SK-N-SH (cell line): ENCODE measurements at regions not wholly inside any gene's neighbourhood (a gene's known extent, or its start where the extent isn't known, plus 50 kb on each side); places are given as distances from the start of the nearest gene placed in this dataset.

Experiments used
- CTCF ChIA-PET: fragments of 300-600, 350-600 bp; formaldehyde crosslinking; extraction: SDS; loops from one replicate; lab custom pipeline; 2021; lab: Yijun Ruan, JAX
- POLR2A ChIA-PET: fragments of 350-600 bp; sonication (Branson Sonifier 250); formaldehyde crosslinking; extraction: SDS; loops from one replicate; lab custom pipeline; 2020; ENCODE audit warnings: antibody characterized with exemption, inconsistent platforms; lab: Yijun Ruan, JAX
- DNase-seq: peaks from one replicate; pipeline ENCODE4 v3.0.0; 2012
- H2AFZ ChIP-seq: fragments of 200-600 bp; sonication (generic); 2 replicates; pipeline ENCODE4 v1.8.1; 2016; ENCODE audit warnings: antibody characterized with exemption, mild to moderate bottlenecking, low read depth
- H3F3A ChIP-seq: fragments of 200-600 bp; sonication (generic); replicated peaks from 2 replicates; pipeline ENCODE3; 2016; ENCODE audit warnings: antibody characterized with exemption, mild to moderate bottlenecking; ENCODE audit not compliant: insufficient read depth
- H3K27ac ChIP-seq, 2 experiments: fragments of 200-500 bp in 1 of 2; fragments of 200-600 bp in 1 of 2; sonication (Bioruptor generic) in 1 of 2; sonication (generic), shearing (Covaris generic) in 1 of 2; 2 replicates each; pipeline versions ENCODE4 v1.5.1 to v1.6.1; 2014 to 2016; ENCODE audit warnings: low read depth in 2 of 2, inconsistent platforms in 1 of 2, low read length in 1 of 2, mild to moderate bottlenecking in 1 of 2, mixed read lengths in 1 of 2
- H3K27me3 ChIP-seq: fragments of 200-600 bp; sonication (generic), shearing (Covaris generic); 2 replicates; pipeline ENCODE4 v1.6.1; 2016; ENCODE audit warnings: mixed run types; ENCODE audit not compliant: insufficient read depth
- H3K36me3 ChIP-seq, 2 experiments: fragments of 200-500 bp in 1 of 2; fragments of 200-600 bp in 1 of 2; sonication (Bioruptor generic) in 1 of 2; sonication (generic) in 1 of 2; replicated peaks in 1 of 2; 2 replicates each; pipeline versions ENCODE3 to v1.5.1; 2014 to 2016; ENCODE audit warnings: low read length in 1 of 2, mild to moderate bottlenecking in 1 of 2; ENCODE audit not compliant: insufficient read depth in 2 of 2, control insufficient read depth in 1 of 2
- H3K4me1 ChIP-seq, 2 experiments: fragments of 200-500 bp in 1 of 2; fragments of 200-600 bp in 1 of 2; sonication (Bioruptor generic) in 1 of 2; sonication (generic), shearing (Covaris generic) in 1 of 2; 2 replicates each; pipeline versions ENCODE4 v1.5.1 to v1.6.1; 2014 to 2016; ENCODE audit warnings: low read depth in 1 of 2, low read length in 1 of 2, mixed run types in 1 of 2; ENCODE audit not compliant: insufficient read depth in 2 of 2, control insufficient read depth in 1 of 2
- H3K4me2 ChIP-seq: fragments of 200-600 bp; sonication (generic), shearing (Covaris generic); 2 replicates; pipeline ENCODE4 v1.6.1; 2017; ENCODE audit warnings: mixed run types
- H3K4me3 ChIP-seq, 2 experiments: fragments of 200-500 bp in 1 of 2; fragments of 200-600 bp in 1 of 2; sonication (Bioruptor generic) in 1 of 2; sonication (generic), shearing (Covaris generic) in 1 of 2; 2 replicates each; pipeline versions ENCODE4 v1.5.1 to v1.8.1; 2014 to 2016; ENCODE audit warnings: low read depth in 2 of 2, inconsistent platforms in 1 of 2, low read length in 1 of 2, mild to moderate bottlenecking in 1 of 2, mixed read lengths in 1 of 2, moderate library complexity in 1 of 2
- H3K79me2 ChIP-seq: fragments of 200-600 bp; sonication (generic); 2 replicates; pipeline ENCODE4 v1.8.1; 2017; ENCODE audit warnings: mild to moderate bottlenecking; ENCODE audit not compliant: insufficient read depth
- H3K9ac ChIP-seq: fragments of 200-600 bp; sonication (generic); 2 replicates; pipeline ENCODE4 v1.6.1; 2017; ENCODE audit warnings: mixed run types
- H3K9me2 ChIP-seq: fragments of 200-600 bp; sonication (generic); 2 replicates; pipeline ENCODE4 v1.6.1; 2017; ENCODE audit warnings: mixed run types
- H3K9me3 ChIP-seq: fragments of 200-600 bp; sonication (generic); 2 replicates; pipeline ENCODE4 v1.6.1; 2017; ENCODE audit warnings: mixed run types, mild to moderate bottlenecking, moderate library complexity
- H4K20me1 ChIP-seq: fragments of 200-600 bp; sonication (generic); 2 replicates; pipeline ENCODE4 v1.6.1; 2017; ENCODE audit warnings: mild to moderate bottlenecking, mixed run types; ENCODE audit not compliant: insufficient read depth
- CHD2 ChIP-seq: fragments of 150-350 bp; IDR thresholded peaks from 2 replicates; pipeline ENCODE4 v1.6.1; 2018; ENCODE audit warnings: low read length; ENCODE audit not compliant: partially characterized antibody
- ELF1 ChIP-seq: IDR thresholded peaks from 2 replicates; pipeline ENCODE4 v1.4.0; 2012
- EP300 ChIP-seq, 2 experiments: IDR thresholded peaks; 2 replicates each; pipeline versions ENCODE4 v1.4.0 to v1.6.1; 2012; ENCODE audit warnings: borderline replicate concordance in 1 of 2, low read depth in 1 of 2, low read length in 1 of 2
- EZH2phosphoT487 ChIP-seq: fragments of 200-600 bp; sonication (generic); IDR thresholded peaks from 2 replicates; pipeline ENCODE4 v1.6.1; 2017; ENCODE audit warnings: low read depth, mixed run types, mild to moderate bottlenecking, antibody characterized with exemption, moderate library complexity, borderline replicate concordance
- FOSL2 ChIP-seq: IDR thresholded peaks from 2 replicates; pipeline ENCODE4 v1.4.0; 2012; ENCODE audit warnings: low read depth, mild to moderate bottlenecking, moderate library complexity, borderline replicate concordance
- GABPA ChIP-seq: IDR thresholded peaks from 2 replicates; pipeline ENCODE4 v1.4.0; 2012; ENCODE audit warnings: low read depth, mild to moderate bottlenecking
- GATA2 ChIP-seq: sonication (generic); formaldehyde crosslinking; IDR thresholded peaks from 2 replicates; pipeline ENCODE4 v1.5.0; 2020; ENCODE audit warnings: mild to moderate bottlenecking, missing genetic modification reagents
- JUND ChIP-seq: IDR thresholded peaks from 2 replicates; pipeline ENCODE4 v1.4.0; 2012
- MEF2A ChIP-seq: IDR thresholded peaks from 2 replicates; pipeline ENCODE4 v1.4.0; 2012; ENCODE audit warnings: low read depth, borderline replicate concordance
- MXI1 ChIP-seq: IDR thresholded peaks from 2 replicates; pipeline ENCODE4 v1.6.1; 2012; ENCODE audit warnings: mild to moderate bottlenecking, low read depth, low read length, improper control_type of control experiment
- NFIC ChIP-seq: IDR thresholded peaks from 2 replicates; pipeline ENCODE4 v1.4.0; 2012; ENCODE audit warnings: borderline replicate concordance
- NRF1 ChIP-seq: IDR thresholded peaks from 2 replicates; pipeline ENCODE4 v1.6.1; 2012; ENCODE audit warnings: low read depth, mild to moderate bottlenecking, low read length
- POLR2AphosphoS5 ChIP-seq: IDR thresholded peaks from 2 replicates; pipeline ENCODE4 v1.6.1; 2012; ENCODE audit warnings: low read depth, low read length
- RAD21 ChIP-seq: IDR thresholded peaks from 2 replicates; pipeline ENCODE4 v1.6.1; 2012; ENCODE audit warnings: mild to moderate bottlenecking, low read length
- RFX5 ChIP-seq: IDR thresholded peaks from 2 replicates; pipeline ENCODE4 v1.6.1; 2012; ENCODE audit warnings: mild to moderate bottlenecking, improper control_type of control experiment, low read length
- RXRA ChIP-seq: IDR thresholded peaks from 2 replicates; pipeline ENCODE4 v1.4.0; 2012; ENCODE audit warnings: low read depth, mild to moderate bottlenecking, borderline replicate concordance
- SIN3A ChIP-seq: IDR thresholded peaks from 2 replicates; pipeline ENCODE4 v1.6.1; 2012; ENCODE audit warnings: low read depth, mild to moderate bottlenecking, low read length, moderate library complexity, borderline replicate concordance
- SMC3 ChIP-seq: IDR thresholded peaks from 2 replicates; pipeline ENCODE4 v1.6.1; 2012; ENCODE audit warnings: low read depth, low read length, improper control_type of control experiment
- TAF1 ChIP-seq: IDR thresholded peaks from 2 replicates; pipeline ENCODE4 v1.6.1; 2012; ENCODE audit warnings: low read depth, mild to moderate bottlenecking, low read length, moderate library complexity, borderline replicate concordance
- TEAD4 ChIP-seq: IDR thresholded peaks from 2 replicates; pipeline ENCODE4 v1.4.0; 2012; ENCODE audit warnings: mild to moderate bottlenecking, borderline replicate concordance; ENCODE audit not compliant: insufficient read depth
- WGBS: methylation state at CpG from one replicate; pipeline ENCODE4 v1.1.6; 2017; ENCODE audit warnings: low lambda C conversion rate; 5-methylcytosine and 5-hydroxymethylcytosine counted together
- TF ChIP-seq, protein P1 (sequence below): IDR thresholded peaks from 2 replicates; pipeline ENCODE4 v1.4.0; 2012; ENCODE audit warnings: low read depth, borderline replicate concordance
- TF ChIP-seq, protein P2 (sequence below): IDR thresholded peaks from 2 replicates; pipeline ENCODE4 v1.6.1; 2012; ENCODE audit warnings: mild to moderate bottlenecking, low read depth, low read length, moderate library complexity
- TF ChIP-seq, protein P3 (sequence below): fragments of 200-600 bp; sonication (generic); IDR thresholded peaks from 2 replicates; pipeline ENCODE4 v1.6.1; 2017; ENCODE audit warnings: antibody characterized with exemption, mild to moderate bottlenecking, moderate library complexity
- TF ChIP-seq, protein P4 (sequence below): IDR thresholded peaks from 2 replicates; pipeline ENCODE4 v1.4.0; 2012; ENCODE audit warnings: low read depth
- TF ChIP-seq, protein P5 (sequence below): fragments of 150-350 bp; IDR thresholded peaks from 2 replicates; pipeline ENCODE4 v1.6.1; 2017; ENCODE audit warnings: antibody characterized with exemption, low read length, low read depth, borderline replicate concordance
- TF ChIP-seq, protein P6 (sequence below): IDR thresholded peaks from 2 replicates; pipeline ENCODE4; 2012

DNA sequence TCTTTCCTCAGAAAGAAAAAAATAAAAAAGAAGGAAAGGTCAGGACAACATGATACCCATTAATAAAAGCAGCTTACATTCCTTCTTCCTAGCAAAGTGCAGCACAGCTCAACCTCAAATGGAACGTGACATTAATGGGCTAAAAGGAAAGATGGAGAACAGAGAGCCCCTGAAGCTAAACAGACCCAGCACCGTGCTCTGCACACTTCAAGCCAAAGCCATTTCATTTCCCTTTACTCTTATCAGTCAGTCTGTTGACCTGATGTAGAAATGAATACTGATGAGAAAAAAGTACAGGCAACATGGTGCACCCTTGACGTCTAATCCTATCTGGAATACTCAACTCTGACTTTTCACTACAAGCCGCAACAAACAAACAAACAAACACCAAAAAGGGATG lies 57.7 kb upstream of the EDNRA start:
- Histone ChIP-seq H3K27ac (no peak overlapping the region; a peak in 1 of 4 replicates), H3K27me3 (no peaks in the 10 kb centered on the region), H3K9me2 (no peaks in the 10 kb centered on the region), H3K9me3 (no peaks in the 10 kb centered on the region), H3K4me3 (no peak overlapping the region), H2AFZ (no peak overlapping the region), H4K20me1 (no peaks in the 10 kb centered on the region), H3K79me2 (no peaks in the 10 kb centered on the region), H3K4me1 (no peaks in the 10 kb centered on the region; a peak in 1 of 4 replicates), H3K9ac (no peak overlapping the region), H3F3A (no peaks in the 10 kb centered on the region), H3K4me2 (no peak overlapping the region), H3K36me3 (no peaks in the 10 kb centered on the region)
- 31% methylated on average over 4 of the region's 4 CpGs for WGBS
- ChIA-PET POLR2A (no interaction called here), CTCF (interaction anchor here (1.1 kb wide), 1 partner anchor 312 kb away, joined by 3 read pairs; no protein-coding TSS in a partner anchor)
- peak; percentile 31 for DNase-seq
- no peak for TF ChIP-seq EZH2phosphoT487
- TF ChIP-seq TEAD4, result no peak
- TF ChIP-seq ELF1, result no peak
- TF ChIP-seq JUND, result no peak
- no peak for TF ChIP-seq GABPA
- no peak for TF ChIP-seq NFIC
- no peak for TF ChIP-seq POLR2AphosphoS5
- TF ChIP-seq, protein P1, sequence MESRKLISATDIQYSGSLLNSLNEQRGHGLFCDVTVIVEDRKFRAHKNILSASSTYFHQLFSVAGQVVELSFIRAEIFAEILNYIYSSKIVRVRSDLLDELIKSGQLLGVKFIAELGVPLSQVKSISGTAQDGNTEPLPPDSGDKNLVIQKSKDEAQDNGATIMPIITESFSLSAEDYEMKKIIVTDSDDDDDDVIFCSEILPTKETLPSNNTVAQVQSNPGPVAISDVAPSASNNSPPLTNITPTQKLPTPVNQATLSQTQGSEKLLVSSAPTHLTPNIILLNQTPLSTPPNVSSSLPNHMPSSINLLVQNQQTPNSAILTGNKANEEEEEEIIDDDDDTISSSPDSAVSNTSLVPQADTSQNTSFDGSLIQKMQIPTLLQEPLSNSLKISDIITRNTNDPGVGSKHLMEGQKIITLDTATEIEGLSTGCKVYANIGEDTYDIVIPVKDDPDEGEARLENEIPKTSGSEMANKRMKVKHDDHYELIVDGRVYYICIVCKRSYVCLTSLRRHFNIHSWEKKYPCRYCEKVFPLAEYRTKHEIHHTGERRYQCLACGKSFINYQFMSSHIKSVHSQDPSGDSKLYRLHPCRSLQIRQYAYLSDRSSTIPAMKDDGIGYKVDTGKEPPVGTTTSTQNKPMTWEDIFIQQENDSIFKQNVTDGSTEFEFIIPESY, result no peak
- TF ChIP-seq SMC3, result no peak
- TF ChIP-seq MXI1, result no peak
- no peak for TF ChIP-seq RFX5
- no peak for TF ChIP-seq MEF2A
- peak; percentile 77 for TF ChIP-seq GATA2 (CRISPR knock-in tag)
- TF ChIP-seq, protein P2, sequence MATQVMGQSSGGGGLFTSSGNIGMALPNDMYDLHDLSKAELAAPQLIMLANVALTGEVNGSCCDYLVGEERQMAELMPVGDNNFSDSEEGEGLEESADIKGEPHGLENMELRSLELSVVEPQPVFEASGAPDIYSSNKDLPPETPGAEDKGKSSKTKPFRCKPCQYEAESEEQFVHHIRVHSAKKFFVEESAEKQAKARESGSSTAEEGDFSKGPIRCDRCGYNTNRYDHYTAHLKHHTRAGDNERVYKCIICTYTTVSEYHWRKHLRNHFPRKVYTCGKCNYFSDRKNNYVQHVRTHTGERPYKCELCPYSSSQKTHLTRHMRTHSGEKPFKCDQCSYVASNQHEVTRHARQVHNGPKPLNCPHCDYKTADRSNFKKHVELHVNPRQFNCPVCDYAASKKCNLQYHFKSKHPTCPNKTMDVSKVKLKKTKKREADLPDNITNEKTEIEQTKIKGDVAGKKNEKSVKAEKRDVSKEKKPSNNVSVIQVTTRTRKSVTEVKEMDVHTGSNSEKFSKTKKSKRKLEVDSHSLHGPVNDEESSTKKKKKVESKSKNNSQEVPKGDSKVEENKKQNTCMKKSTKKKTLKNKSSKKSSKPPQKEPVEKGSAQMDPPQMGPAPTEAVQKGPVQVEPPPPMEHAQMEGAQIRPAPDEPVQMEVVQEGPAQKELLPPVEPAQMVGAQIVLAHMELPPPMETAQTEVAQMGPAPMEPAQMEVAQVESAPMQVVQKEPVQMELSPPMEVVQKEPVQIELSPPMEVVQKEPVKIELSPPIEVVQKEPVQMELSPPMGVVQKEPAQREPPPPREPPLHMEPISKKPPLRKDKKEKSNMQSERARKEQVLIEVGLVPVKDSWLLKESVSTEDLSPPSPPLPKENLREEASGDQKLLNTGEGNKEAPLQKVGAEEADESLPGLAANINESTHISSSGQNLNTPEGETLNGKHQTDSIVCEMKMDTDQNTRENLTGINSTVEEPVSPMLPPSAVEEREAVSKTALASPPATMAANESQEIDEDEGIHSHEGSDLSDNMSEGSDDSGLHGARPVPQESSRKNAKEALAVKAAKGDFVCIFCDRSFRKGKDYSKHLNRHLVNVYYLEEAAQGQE, result no peak
- no peak for TF ChIP-seq RXRA
- no peak for TF ChIP-seq TAF1
- peak; percentile 57 for TF ChIP-seq CHD2
- TF ChIP-seq, protein P3, sequence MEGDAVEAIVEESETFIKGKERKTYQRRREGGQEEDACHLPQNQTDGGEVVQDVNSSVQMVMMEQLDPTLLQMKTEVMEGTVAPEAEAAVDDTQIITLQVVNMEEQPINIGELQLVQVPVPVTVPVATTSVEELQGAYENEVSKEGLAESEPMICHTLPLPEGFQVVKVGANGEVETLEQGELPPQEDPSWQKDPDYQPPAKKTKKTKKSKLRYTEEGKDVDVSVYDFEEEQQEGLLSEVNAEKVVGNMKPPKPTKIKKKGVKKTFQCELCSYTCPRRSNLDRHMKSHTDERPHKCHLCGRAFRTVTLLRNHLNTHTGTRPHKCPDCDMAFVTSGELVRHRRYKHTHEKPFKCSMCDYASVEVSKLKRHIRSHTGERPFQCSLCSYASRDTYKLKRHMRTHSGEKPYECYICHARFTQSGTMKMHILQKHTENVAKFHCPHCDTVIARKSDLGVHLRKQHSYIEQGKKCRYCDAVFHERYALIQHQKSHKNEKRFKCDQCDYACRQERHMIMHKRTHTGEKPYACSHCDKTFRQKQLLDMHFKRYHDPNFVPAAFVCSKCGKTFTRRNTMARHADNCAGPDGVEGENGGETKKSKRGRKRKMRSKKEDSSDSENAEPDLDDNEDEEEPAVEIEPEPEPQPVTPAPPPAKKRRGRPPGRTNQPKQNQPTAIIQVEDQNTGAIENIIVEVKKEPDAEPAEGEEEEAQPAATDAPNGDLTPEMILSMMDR, result no peak
- TF ChIP-seq, protein P4, sequence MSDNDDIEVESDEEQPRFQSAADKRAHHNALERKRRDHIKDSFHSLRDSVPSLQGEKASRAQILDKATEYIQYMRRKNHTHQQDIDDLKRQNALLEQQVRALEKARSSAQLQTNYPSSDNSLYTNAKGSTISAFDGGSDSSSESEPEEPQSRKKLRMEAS, result no peak
- TF ChIP-seq, protein P5, sequence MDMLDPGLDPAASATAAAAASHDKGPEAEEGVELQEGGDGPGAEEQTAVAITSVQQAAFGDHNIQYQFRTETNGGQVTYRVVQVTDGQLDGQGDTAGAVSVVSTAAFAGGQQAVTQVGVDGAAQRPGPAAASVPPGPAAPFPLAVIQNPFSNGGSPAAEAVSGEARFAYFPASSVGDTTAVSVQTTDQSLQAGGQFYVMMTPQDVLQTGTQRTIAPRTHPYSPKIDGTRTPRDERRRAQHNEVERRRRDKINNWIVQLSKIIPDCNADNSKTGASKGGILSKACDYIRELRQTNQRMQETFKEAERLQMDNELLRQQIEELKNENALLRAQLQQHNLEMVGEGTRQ, result no peak
- TF ChIP-seq NRF1, result no peak
- TF ChIP-seq EP300 (IDR thresholded peaks at IDR 0.05; ENCODE audit: borderline replicate concordance in 1 of 2, low read depth in 1 of 2, low read length in 1 of 2), result peak in 1 of 2 experiments; percentile 73; a peak in 2 of 4 replicates
- TF ChIP-seq FOSL2, result no peak
- no peak for TF ChIP-seq RAD21
- no peak for TF ChIP-seq SIN3A
- TF ChIP-seq, protein P6, sequence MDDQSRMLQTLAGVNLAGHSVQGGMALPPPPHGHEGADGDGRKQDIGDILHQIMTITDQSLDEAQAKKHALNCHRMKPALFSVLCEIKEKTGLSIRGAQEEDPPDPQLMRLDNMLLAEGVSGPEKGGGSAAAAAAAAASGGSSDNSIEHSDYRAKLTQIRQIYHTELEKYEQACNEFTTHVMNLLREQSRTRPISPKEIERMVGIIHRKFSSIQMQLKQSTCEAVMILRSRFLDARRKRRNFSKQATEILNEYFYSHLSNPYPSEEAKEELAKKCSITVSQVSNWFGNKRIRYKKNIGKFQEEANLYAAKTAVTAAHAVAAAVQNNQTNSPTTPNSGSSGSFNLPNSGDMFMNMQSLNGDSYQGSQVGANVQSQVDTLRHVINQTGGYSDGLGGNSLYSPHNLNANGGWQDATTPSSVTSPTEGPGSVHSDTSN, result no peak
